ENCODE measurements at regions not wholly inside any gene's neighbourhood (a gene's known extent, or its start where the extent isn't known, plus 50 kb on each side); places are given as distances from the start of the nearest gene placed in this dataset.
"Not testable (repeated sequence)": the region's sequence is repeated elsewhere in the genome, so short reads cannot be mapped to it uniquely, and the experiment has no call there.

DNA sequence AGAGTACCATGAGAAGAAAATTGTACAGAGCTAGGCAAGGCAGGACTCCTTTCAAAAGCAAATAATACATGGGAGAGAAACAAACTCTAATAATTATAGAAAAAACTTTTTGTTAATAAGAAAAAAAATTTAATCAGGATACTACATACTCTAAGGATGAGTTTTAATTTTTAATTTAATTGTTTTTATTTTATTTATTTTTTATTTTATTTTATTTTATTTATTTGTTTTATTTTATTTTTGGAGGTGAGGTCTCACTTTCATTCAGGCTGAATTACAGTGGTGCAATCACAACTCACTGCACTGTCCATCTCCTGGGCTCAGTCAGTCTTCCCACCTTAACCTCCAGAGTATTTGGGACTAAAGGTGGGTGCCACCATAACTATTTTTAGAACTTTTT lies 1347.2 kb downstream of the NLGN4Y start:
- no peak for DNase-seq

DNA sequence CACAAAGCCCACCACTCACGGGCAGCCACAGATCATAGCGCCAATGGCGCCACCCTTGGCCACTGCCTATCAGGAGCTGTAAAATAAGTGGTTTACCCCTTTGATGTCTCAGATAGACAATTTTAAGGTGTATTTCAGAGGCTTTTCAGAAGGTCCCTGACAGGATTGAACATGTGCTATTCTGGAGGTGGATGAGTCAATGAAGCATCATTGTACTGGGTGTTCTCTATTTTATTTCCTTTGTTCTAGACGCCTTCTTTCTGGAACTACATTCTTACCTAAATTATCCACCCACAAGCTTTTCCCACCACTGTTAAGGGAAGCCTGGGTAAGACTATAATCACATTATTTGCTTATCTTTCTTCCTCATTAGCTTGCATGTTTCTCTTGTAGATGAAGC lies 1351.6 kb downstream of the NLGN4Y start:
- not testable (repeated sequence) for DNase-seq

DNA sequence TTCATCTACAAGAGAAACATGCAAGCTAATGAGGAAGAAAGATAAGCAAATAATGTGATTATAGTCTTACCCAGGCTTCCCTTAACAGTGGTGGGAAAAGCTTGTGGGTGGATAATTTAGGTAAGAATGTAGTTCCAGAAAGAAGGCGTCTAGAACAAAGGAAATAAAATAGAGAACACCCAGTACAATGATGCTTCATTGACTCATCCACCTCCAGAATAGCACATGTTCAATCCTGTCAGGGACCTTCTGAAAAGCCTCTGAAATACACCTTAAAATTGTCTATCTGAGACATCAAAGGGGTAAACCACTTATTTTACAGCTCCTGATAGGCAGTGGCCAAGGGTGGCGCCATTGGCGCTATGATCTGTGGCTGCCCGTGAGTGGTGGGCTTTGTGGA lies 1379.2 kb downstream of the NLGN4Y start:
- not testable (repeated sequence) for DNase-seq

DNA sequence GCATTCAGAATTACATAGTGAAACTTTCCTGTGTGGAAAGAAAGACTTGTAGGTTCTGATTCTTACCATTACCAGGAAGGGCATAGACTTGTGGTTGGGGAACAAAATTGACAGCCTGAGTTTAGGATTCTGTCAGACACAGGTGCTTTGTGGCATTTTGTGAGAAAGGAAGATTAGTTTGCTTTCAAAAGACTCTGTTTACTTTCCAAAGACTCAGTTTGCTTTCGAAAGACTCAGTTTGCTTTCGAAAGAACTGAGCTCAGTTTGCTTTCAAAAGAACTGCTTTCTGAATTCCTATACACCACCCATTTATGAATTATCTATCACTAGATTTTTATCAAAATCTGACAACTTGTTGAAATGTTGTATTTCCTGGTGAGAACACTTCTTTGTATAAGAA lies 1381.2 kb downstream of the NLGN4Y start:
- DNase-seq = no peak

DNA sequence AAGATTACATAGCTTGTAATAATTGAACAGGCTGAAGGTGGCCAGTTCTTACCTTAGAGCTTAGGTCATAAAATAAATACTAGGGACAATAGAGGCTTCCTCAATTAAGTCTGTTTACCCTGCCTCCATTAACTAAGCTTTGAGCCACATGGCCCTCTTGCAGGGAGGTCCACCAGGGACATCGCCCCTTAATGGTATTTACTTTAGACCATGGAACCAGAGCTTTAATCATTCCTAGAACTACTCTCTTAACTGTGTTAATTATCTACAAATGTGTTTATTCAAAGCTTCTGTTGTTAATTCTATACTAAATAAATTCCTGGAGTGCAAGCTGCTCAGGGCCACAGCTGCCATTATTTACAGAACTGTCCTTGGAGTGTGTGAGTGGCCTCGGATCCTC lies 1402.2 kb downstream of the NLGN4Y start:
- DNase-seq = no peak

DNA sequence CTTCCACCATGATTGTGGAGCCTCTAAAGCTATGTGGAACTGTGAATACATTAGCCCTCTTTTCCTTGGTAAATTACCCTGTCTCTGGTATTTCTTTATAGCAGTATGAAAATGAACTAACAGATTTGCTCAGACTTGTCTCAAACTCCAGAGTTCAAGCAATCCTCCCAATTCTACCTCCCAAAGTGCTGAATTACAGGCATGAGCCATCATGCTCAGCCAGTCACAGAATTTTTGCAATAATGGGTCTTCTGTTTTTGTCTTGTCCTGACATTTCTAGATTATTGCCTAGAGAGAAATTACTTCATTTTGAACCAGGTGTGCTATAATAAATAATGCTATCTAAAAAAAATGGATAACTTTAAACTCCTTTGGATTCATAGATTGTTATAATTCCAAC lies 1414.5 kb downstream of the NLGN4Y start:
- no peak for DNase-seq

DNA sequence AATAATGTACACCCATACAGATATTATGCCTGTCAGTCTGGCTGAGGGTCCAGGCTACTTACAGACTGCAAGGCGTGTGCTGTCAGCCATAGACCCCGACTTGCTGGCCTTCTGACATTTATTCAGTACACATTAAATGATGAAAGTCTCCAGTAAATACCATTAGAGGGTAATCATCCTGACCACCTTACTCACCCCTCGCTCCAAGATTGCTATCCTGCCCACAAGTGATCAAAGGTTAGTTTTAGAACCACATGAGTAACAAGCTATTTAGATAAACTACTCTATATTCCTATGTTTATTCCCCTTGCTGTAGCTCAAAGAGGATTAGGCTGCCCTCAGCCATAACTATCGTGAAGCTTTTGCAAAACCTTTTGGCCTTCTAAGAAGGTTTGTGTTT lies 1426.7 kb downstream of the NLGN4Y start:
- no peak for DNase-seq

DNA sequence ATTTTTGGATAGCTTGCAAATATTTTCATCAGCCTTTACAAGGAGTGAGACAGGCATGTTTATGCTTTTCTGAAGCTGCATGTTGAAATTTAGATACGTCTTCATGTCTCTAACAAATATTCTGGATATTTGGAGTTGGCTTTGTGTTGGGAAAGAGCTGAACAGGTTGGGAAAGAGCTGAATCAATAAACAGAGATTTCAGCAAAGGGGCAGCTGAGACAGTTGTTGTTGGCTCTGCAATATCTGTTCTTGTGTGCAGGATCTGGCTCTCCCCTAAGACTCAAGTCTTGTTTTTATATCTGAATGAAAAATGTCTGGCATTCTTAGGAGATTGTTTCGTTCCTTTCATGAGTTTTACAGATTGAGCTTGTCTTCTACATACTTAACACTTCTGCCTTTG lies 1444.5 kb downstream of the NLGN4Y start:
- DNase-seq = no peak

DNA sequence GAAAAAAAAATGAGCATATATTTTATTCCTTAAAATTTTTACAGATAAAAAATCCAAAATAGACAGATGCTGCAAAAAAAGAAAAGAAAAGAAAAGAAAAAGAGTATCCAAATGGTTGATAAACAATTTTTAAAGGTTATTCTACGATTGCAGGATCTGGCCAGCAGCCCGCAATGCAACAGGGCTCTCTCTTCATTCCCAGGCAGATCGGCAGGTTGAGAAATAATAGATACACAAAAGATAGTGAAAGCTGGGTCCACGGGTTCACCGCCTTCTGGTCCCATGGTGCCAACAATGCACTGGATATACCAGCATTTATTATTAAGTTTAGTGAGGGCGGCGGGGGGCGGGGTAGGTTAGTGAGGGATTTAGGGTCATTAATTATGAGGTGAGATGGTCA lies 1448.9 kb downstream of the NLGN4Y start:
- DNase-seq = no peak

DNA sequence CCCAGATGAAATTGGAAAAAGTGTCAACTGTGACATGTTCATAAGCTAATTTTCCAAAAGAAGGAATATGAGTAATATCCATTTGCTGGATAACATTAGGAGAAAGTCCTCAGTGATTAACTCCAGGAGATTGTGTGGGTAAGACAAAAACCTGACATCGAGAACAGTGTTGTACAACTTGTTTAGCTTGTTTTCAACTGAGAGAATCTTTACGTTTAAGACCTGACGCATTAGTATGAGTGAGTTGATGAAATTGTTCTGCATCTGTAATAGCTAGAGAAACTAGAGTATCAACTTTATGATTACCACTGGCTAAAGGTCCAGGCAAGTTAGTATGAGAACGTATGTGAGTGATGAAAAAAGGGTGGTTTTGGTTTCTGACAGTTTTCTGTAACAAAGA lies 1452.4 kb downstream of the NLGN4Y start:
- DNase-seq = no peak

DNA sequence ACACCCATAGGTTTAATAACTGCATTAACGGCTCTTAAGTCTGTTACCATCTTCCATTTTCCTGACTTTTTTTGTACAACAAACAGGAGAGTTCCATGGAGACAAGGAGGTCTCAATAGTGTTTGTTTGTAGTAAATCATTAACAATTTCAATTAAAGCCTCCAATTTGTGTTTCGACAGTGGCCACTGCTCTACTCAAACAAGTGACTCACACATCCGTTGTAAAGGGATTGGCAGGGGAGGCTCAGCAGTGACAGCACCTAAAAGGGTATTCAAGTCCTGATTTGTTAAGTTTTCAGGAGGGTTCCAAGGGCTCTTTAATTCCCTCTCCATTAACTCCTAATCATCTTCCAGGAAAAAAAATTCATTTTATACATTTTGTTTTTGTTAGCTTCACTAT lies 1454.2 kb downstream of the NLGN4Y start:
- no peak for DNase-seq

DNA sequence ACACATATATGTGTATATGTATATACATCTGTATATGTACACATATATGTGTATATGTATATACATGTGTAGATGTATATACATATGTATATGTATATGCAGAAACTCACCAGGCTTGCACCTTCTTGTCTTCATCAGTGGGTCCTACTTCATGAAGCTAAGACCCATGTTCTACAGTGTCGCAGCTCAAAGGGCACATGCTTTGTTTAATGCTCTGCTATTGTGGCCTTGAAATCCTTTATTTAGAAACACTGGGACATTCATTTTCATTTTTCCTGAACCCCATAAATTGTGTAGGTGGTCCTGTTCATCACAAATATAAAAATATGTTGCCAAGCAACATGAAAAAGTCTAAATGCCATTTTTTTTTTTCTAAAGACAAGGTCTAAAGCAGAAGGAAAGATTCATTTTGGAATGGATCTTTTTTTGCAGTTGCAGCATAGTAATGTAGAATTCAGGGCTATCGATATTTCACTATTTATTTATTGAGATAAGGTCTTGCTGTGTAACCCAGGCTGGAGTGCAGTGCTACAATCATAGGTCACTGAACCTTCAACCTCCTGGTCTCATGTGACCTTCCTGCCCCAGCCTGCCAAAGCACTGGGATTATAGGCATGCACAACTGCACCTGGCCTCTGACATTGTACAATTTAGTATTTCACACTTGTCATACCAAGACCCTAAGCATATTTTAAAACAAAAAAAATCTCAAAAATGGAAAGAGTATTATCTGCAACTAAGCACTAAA lies 1460.5 kb downstream of the NLGN4Y start:
- DNase-seq = no peak

DNA sequence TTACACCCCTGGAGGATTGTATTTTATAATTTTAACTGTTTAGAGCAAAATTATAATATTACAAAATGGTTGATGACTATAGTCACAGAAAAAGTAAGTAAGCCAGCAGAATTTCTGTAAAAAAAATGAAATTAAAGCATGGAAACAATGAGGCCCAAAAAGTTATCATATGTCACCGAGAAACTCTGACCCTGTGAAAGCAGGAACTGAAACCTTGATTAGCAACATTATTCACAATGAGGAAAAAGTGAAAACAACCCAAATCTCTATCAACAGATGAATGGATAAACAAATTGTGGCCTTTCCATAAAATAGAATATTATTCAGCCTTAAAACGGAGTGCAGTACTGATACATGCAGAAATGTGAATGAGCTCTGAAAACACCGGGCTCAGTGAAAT lies 1471.7 kb downstream of the NLGN4Y start:
- no peak for DNase-seq

DNA sequence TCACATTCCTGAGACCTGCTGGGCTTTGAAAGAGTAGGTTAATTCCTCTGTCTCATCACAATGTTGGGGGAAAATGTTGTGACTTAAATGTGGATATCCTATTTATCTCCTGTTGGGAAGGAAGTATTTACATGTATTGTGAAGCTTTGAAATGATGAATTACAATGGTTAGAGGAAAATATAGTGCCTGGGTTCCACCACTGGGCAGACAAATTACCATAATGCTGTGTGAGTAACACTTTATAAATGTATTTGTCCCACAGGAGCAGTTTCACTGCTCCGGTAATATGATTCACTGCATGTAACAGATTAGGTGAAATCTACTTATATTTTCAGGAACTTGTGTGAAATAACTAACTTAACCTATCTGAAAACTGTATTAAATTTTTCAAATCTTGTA lies 1476.4 kb downstream of the NLGN4Y start:
- DNase-seq = no peak

DNA sequence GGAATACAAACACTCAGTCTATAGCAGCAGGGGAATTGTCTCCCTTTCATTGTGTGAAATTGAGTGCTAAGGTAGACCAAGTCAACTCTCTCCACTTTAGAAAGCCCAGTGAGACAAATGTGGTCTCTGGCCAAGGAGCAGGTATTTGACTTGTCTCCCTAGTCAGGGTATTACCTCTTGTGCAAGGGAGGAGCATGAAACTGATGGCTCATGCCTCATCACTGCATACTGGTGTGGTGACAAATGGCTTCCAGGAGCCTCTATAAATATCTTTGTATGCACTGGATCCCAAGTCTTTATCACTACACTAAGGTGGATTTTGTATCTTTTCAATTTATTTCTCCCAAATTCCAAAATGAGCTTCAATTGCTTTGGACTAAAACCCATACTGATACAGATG lies 1477.6 kb downstream of the NLGN4Y start:
- DNase-seq = no peak

DNA sequence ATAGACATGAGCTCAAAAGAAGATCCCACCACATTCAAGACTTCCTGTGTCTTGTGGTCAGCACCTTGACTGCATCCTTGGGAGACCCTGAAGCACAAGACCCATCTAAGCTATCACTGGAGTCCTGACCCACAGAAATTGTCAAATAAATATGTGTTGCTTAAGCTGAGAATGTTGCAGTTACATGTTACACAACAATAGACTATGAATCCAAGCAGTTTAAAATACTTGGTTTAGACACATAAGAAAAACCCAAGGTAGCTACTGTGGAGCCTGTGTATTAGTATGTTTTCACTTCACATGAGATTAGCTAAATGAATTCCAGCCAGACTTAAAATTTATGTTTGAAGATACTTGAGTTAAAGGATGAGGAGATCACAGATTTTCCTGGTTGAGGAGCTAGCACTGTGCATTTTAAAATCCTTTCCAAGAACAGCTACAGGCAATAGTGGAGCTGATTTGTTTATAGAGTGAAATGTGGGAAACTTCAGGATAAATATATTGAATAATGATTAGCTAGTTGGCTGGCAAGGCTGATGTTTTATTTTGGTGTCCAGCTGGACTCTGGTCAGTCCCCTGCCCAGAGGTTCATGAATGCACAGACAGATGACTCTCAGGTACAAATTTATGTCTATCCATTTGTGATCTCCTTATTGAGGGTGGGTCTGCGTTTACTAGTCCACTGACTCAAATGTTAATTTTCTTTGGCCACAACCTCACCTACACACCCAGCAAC lies 1527.7 kb downstream of the NLGN4Y start:
- DNase-seq = no peak

DNA sequence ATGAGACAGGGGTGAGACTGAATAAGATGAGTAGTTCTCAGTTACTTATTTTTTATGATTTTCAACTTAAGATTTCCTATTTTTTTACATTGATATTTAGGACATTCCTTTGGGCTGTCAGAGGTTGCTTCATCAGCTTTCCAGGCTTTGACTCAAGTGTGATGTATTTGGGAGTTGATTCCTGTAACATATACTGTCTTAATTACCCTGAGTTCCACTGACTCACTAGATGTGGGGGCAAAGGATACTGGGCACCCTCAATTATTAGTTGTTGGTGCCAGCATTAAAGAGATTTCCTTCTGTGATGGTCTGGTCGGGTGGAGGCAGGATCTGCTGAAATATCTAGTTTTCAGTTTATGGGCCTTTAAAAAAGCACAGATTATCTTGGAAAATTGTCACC lies 1535.8 kb downstream of the NLGN4Y start:
- no peak for DNase-seq

DNA sequence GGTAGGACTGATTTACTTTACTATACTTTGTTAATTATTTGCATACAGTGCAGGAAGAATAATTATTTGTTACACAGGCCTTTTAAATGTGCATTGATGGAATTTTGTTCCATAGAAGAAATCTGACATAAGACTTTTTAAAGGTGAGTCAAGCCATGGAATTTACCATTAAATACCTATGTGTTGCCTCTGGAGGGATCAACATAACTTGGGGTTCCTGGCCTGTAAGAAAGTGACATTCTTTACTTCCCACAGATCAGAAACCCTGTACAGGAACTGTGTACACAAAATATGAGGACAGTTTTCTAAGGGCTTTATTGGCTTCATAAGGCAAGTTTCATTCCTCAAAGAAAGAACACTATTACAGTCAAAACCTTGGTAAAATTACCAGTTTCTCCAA lies 1536.4 kb downstream of the NLGN4Y start:
- DNase-seq = no peak

DNA sequence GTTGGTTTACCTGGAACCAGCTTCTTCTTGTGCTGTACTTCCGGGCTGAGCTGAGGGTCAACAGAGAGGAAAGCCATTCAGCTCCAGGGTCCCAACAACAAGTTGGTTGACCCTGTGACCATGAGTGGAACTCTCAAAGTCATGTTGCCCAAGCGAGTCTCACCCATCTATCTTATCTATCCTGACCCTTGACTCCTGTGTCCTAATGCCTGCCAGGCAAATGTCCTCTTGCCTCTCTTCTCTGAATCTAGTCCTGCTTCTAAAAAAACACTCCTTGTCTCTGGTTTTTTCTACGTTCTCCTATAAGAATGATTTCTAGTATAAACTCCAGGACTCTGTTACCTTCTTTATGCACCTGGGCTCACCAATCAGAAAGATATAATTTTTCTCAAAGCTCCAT lies 1547.6 kb downstream of the NLGN4Y start:
- no peak for DNase-seq

DNA sequence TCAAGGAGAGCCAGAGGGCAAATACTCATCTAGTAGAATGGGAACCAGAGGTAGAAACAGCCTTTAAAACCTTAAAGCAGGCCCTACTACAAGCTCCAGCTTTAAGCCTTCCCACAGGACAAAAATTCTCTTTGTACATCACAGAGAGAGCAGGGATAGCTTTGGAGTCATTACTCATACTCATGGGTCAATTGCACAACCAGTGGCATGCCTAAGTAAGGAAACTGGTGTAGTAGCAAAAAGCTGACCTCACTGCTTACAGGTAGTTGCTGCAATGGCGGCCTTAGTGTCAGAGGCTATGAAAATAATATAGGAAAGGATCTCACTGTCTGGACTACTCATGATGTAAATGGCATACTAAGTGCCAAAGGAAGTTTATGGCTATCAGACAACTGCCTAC lies 1551.4 kb downstream of the NLGN4Y start:
- DNase-seq = no peak

DNA sequence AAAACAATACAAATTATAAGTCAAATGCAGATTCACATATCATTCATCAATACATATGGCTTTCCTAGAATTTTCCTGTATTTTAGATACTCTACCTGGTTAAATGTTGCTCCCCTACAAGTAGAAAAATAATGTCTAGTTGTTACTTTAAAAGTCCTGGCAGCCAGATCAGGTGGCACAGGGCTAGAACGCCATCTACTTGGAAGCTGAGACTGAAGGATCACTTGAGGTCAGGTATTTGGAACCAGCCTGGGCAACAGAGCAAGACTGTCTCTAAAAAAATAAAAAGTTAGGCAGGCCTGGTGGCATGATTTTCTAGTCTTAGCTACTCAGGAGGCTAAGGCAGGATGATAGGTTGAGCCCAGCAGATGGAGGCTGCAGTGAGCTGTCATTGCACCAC lies 1573.0 kb downstream of the NLGN4Y start:
- DNase-seq = no peak

DNA sequence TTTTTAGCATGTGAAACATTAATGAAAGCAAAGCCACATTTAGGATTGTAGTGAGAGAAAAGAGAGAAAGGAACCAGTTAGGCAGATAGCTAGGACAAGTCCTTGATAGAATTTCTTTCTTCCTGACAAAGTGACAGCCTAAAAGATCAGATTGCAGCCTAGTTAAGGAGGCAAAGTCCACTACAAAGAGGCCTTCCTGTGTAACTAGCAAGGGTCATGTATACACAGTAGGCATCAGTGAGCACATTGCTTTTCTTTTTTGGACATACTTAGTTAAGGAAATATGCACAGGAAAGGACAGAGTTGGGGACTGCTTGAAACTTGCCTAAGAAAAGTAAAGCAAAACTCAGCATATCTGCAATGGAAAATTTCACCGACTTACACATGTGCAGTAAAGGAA lies 1577.5 kb downstream of the NLGN4Y start:
- DNase-seq = no peak

DNA sequence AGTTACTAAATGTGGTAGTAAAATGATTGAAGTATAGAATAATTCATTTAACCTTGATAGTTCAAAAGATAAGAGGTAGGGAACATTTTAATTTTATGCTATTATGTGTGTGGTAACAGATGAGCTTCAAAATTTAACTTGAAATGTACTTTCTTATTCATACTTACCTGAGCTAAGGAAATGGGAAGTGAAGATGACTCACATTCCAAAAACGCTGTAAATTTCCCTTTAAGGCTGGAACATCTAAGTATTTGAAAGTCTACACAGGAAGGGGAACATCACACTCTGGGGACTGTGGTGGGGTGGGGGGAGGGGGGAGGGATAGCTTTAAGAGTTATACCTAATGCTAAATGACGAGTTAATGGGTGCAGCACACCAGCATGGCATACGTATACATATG lies 1582.3 kb downstream of the NLGN4Y start:
- DNase-seq = no peak

DNA sequence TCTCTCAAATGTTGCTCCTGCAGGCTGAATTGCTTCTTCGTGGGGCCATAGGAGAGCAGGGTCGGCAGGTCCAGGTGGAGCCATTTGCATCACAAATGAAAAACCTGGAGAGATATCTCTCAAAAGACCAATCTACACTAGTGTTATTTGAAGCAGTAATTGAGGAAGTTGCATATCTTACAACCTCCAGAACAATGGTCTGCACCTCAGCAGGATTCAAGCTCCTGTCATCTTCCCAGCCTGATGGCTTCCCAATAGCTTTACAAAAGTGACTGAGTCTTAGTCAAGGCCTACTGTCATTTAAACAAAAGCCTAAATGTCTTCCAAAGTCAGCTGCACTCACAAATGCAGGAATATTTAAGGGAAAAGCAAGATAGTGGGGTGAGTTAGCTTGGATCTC lies 1584.5 kb downstream of the NLGN4Y start:
- DNase-seq = no peak

DNA sequence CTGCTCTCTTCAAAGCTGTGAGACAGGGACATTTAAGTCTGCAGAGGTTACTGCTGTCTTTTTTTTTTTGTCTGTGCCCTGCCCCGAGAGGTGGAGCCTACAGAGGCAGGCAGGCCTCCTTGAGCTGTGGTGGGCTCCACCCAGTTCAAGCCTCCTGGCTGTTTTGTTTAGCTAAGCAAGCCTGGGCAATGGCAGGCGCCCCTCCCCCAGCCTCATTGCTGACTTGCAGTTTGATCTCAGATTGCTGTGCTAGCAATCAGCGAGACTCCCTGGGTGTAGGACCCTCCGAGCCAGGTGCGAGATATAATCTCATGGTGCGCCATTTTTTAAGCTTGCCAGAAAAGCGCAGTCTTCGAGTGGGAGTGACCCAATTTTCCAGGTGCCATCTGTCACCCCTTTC lies 1595.8 kb downstream of the NLGN4Y start:
- DNase-seq = peak; percentile 0
